H9 (cell line): ENCODE measurements at regions not wholly inside any gene's neighbourhood (a gene's known extent, or its start where the extent isn't known, plus 50 kb on each side); places are given as distances from the start of the nearest gene placed in this dataset.

ENCODE experiments used
- DNase-seq: peaks from one replicate; pipeline ENCODE4 v3.0.0-alpha.2; 2017
- H2AFZ ChIP-seq: one replicate; pipeline ENCODE4 v1.6.1; 2013; ENCODE audit warnings: mild to moderate bottlenecking, low read length, control low read depth, moderate library complexity
- H2AK5ac ChIP-seq: 2 replicates; pipeline ENCODE4 v1.6.1; 2013; ENCODE audit warnings: low read length, control low read depth, mixed read lengths; ENCODE audit not compliant: insufficient read length
- H2BK120ac ChIP-seq: one replicate; pipeline ENCODE4 v1.6.1; 2013; ENCODE audit warnings: low read depth, mild to moderate bottlenecking, low read length, control low read depth, inconsistent platforms; ENCODE audit not compliant: poor library complexity, severe bottlenecking
- H2BK12ac ChIP-seq: 2 replicates; pipeline ENCODE4 v1.6.1; 2013; ENCODE audit warnings: low read length, control low read depth, mixed read lengths, low read depth; ENCODE audit not compliant: insufficient read length
- H2BK15ac ChIP-seq: 2 replicates; pipeline ENCODE4 v1.6.1; 2013; ENCODE audit warnings: low read depth, low read length, control low read depth
- H2BK20ac ChIP-seq: one replicate; pipeline ENCODE4 v1.6.1; 2013; ENCODE audit warnings: low read depth, mild to moderate bottlenecking, low read length, control low read depth, inconsistent platforms; ENCODE audit not compliant: poor library complexity, severe bottlenecking
- H2BK5ac ChIP-seq: 2 replicates; pipeline ENCODE4 v1.6.1; 2013; ENCODE audit warnings: low read length, control low read depth, mixed read lengths; ENCODE audit not compliant: insufficient read length
- H3K14ac ChIP-seq: 2 replicates; pipeline ENCODE4 v1.6.1; 2013; ENCODE audit warnings: low read length, control low read depth; ENCODE audit not compliant: insufficient read depth
- H3K18ac ChIP-seq: 2 replicates; pipeline ENCODE4 v1.6.1; 2013; ENCODE audit warnings: low read depth, mild to moderate bottlenecking, mixed read lengths, low read length, control low read depth; ENCODE audit not compliant: insufficient read length
- H3K23ac ChIP-seq: 2 replicates; pipeline ENCODE4 v1.6.1; 2013; ENCODE audit warnings: low read length, control low read depth, mixed read lengths, low read depth; ENCODE audit not compliant: insufficient read length
- H3K23me2 ChIP-seq: 2 replicates; pipeline ENCODE4 v1.6.1; 2013; ENCODE audit warnings: low read depth, mild to moderate bottlenecking, mixed read lengths, low read length, control low read depth; ENCODE audit not compliant: insufficient read length, poor library complexity, severe bottlenecking
- H3K27ac ChIP-seq: 2 replicates; pipeline ENCODE4 v1.5.1; 2013; ENCODE audit warnings: low read length, control low read depth, mixed read lengths, low read depth; ENCODE audit not compliant: insufficient read length
- H3K27me3 ChIP-seq: 2 replicates; pipeline ENCODE4 v1.6.1; 2013; ENCODE audit warnings: low read length, control low read depth, inconsistent platforms; ENCODE audit not compliant: insufficient read depth
- H3K4ac ChIP-seq: 2 replicates; pipeline ENCODE4 v1.6.1; 2013; ENCODE audit warnings: low read depth, mild to moderate bottlenecking, control low read depth, inconsistent platforms, low read length, moderate library complexity
- H3K4me1 ChIP-seq: 2 replicates; pipeline ENCODE4 v1.6.1; 2013; ENCODE audit warnings: low read length, control low read depth, inconsistent platforms; ENCODE audit not compliant: insufficient read depth
- H3K4me2 ChIP-seq: 2 replicates; pipeline ENCODE4 v1.6.1; 2013; ENCODE audit warnings: low read length, control low read depth, mixed read lengths; ENCODE audit not compliant: insufficient read length, insufficient read depth
- H3K56ac ChIP-seq: 2 replicates; pipeline ENCODE4 v1.6.1; 2013; ENCODE audit warnings: low read depth, mild to moderate bottlenecking, mixed read lengths, low read length, control low read depth; ENCODE audit not compliant: insufficient read length
- H3K79me1 ChIP-seq: 2 replicates; pipeline ENCODE4 v1.6.1; 2013; ENCODE audit warnings: low read depth, mild to moderate bottlenecking, moderate library complexity, low read length, control low read depth, inconsistent platforms; ENCODE audit not compliant: insufficient read depth, poor library complexity, severe bottlenecking
- H3K79me2 ChIP-seq: 2 replicates; pipeline ENCODE4 v1.6.1; 2013; ENCODE audit warnings: low read length, control low read depth, inconsistent platforms; ENCODE audit not compliant: insufficient read depth
- H3K9ac ChIP-seq: 2 replicates; pipeline ENCODE4 v1.6.1; 2013; ENCODE audit warnings: low read length, control low read depth, mixed read lengths; ENCODE audit not compliant: insufficient read length; ENCODE audit errors: extremely low read depth
- H3K9me3 ChIP-seq: one replicate; pipeline ENCODE4 v1.6.1; 2013; ENCODE audit warnings: low read depth, low read length, inconsistent platforms; ENCODE audit not compliant: control insufficient read depth
- H3T11ph ChIP-seq: one replicate; pipeline ENCODE4 v1.6.1; 2013; ENCODE audit warnings: mild to moderate bottlenecking, low read length, control low read depth, inconsistent platforms
- H4K20me1 ChIP-seq: one replicate; pipeline ENCODE4 v1.6.1; 2013; ENCODE audit not compliant: control insufficient read depth, insufficient read length, insufficient read depth
- H4K5ac ChIP-seq: 2 replicates; pipeline ENCODE4 v1.6.1; 2013; ENCODE audit warnings: low read depth, mild to moderate bottlenecking, mixed read lengths, low read length, control low read depth; ENCODE audit not compliant: insufficient read length
- H4K8ac ChIP-seq: replicated peaks from 2 replicates; pipeline ENCODE4 v1.6.1; 2013; ENCODE audit warnings: low read length, control low read depth, mixed read lengths, low read depth; ENCODE audit not compliant: insufficient read length
- H4K91ac ChIP-seq: 2 replicates; pipeline ENCODE4 v1.6.1; 2013; ENCODE audit warnings: low read depth, mild to moderate bottlenecking, moderate library complexity, mixed read lengths, low read length, control low read depth; ENCODE audit not compliant: insufficient read length
- H3K27ac Mint-ChIP-seq, 3 experiments: 2 replicates in 2 of 3; 3 replicates in 1 of 3; pipeline ENCODE4 v1.8.0; 2020 to 2021; ENCODE audit warnings: mixed read lengths in 3 of 3, mild to moderate bottlenecking in 1 of 3, moderate library complexity in 1 of 3
- H3K27me3 Mint-ChIP-seq: 2 replicates; pipeline ENCODE4 v1.8.0; 2021; ENCODE audit warnings: low read depth, mild to moderate bottlenecking, moderate library complexity, mixed read lengths
- H3K36me3 Mint-ChIP-seq, 3 experiments: 2 replicates in 2 of 3; 3 replicates in 1 of 3; pipeline ENCODE4 v1.8.0; 2020 to 2021; ENCODE audit warnings: low read depth in 3 of 3, mixed read lengths in 3 of 3; ENCODE audit not compliant: insufficient read depth in 1 of 3
- H3K4me1 Mint-ChIP-seq, 2 experiments: 2 replicates each; pipeline ENCODE4 v1.8.0; 2020; ENCODE audit warnings: mixed read lengths in 2 of 2
- H3K4me3 Mint-ChIP-seq, 2 experiments: 2 replicates in 1 of 2; 3 replicates in 1 of 2; pipeline ENCODE4 v1.8.0; 2020 to 2021; ENCODE audit warnings: mild to moderate bottlenecking in 2 of 2, mixed read lengths in 2 of 2, moderate library complexity in 1 of 2
- H3K9me3 Mint-ChIP-seq, 2 experiments: 2 replicates in 1 of 2; 3 replicates in 1 of 2; pipeline ENCODE4 v1.8.0; 2020; ENCODE audit warnings: mild to moderate bottlenecking in 2 of 2, mixed read lengths in 2 of 2, moderate library complexity in 1 of 2
- CTCF ChIP-seq: fragments of 200-600 bp; sonication (generic); conservative IDR thresholded peaks from 3 replicates; pipeline ENCODE4 v1.8.0; 2021; ENCODE audit warnings: antibody characterized with exemption, mild to moderate bottlenecking
- WGBS: extraction: QIAGEN DNeasy Blood & Tissue Kit; methylation state at CpG from one replicate; pipeline ENCODE4 v1.1.7; 2013; ENCODE audit warnings: missing lambda C conversion rate, low lambda C conversion rate, mixed read lengths; ENCODE audit not compliant: insufficient read length; ENCODE audit errors: extremely low coverage; 5-methylcytosine and 5-hydroxymethylcytosine counted together

GRCh38 chr20:60274717-60275116, 316.5 kb downstream of the CDH26 start:
- H3K14ac ChIP-seq, result no peak overlapping the region
- no peak overlapping the region for H3K27ac ChIP-seq
- no peak for TF ChIP-seq CTCF
- DNase-seq, result no peak
- no peak overlapping the region for H3K27ac Mint-ChIP-seq
- no peak overlapping the region for H2BK20ac ChIP-seq
- no peak overlapping the region for H3K4me3 Mint-ChIP-seq
- peaks cover 21 to 24% of the 10 kb centered on the region in 2 experiments for H3K9me3 Mint-ChIP-seq
- no peak overlapping the region for H2AFZ ChIP-seq
- no peaks in the 10 kb centered on the region for H3K79me2 ChIP-seq
- no peaks in the 10 kb centered on the region for H3K4me1 ChIP-seq
- H3K27me3 Mint-ChIP-seq, result peaks cover 10% of the 10 kb centered on the region
- H4K5ac ChIP-seq, result no peak overlapping the region
- WGBS, result no CpG with 5 or more reads among the region's 3 CpGs
- no peak overlapping the region for H3K23ac ChIP-seq
- H3K4ac ChIP-seq, result no peak overlapping the region
- H3K18ac ChIP-seq, result no peak overlapping the region
- no peak overlapping the region for H3K4me2 ChIP-seq
- H4K20me1 ChIP-seq, result no peaks in the 10 kb centered on the region
- H2AK5ac ChIP-seq, result no peak overlapping the region
- no peak overlapping the region for H3K56ac ChIP-seq
- H3K79me1 ChIP-seq, result no peaks in the 10 kb centered on the region
- peaks cover 9% of the 10 kb centered on the region for H3K9me3 ChIP-seq
- no peak overlapping the region for H4K8ac ChIP-seq
- H3K4me1 Mint-ChIP-seq, result peaks cover 9 to 10% of the 10 kb centered on the region in 2 experiments
- no peak overlapping the region for H2BK15ac ChIP-seq
- no peaks in the 10 kb centered on the region for H3K23me2 ChIP-seq
- no peak overlapping the region for H4K91ac ChIP-seq
- H2BK12ac ChIP-seq, result no peak overlapping the region
- H3K9ac ChIP-seq, result no peak overlapping the region
- H2BK5ac ChIP-seq, result no peak overlapping the region
- H3K36me3 Mint-ChIP-seq, result peaks cover 0 to 4% (median 2%) of the 10 kb centered on the region in 3 experiments; a peak in 2 of 7 replicates
- no peak overlapping the region for H2BK120ac ChIP-seq
- no peaks in the 10 kb centered on the region for H3K27me3 ChIP-seq
- H3T11ph ChIP-seq, result no peak overlapping the region
